GM21447 (cell line): ENCODE measurements at regions not wholly inside any gene's neighbourhood (a gene's known extent, or its start where the extent isn't known, plus 50 kb on each side); places are given as distances from the start of the nearest gene placed in this dataset.

ENCODE experiments used
- ATAC-seq: cut with Tn5 transposase; IDR thresholded peaks from one replicate; pipeline ENCODE4 v1.9.1; 2021; ENCODE audit not compliant: unreplicated experiment

DNA sequence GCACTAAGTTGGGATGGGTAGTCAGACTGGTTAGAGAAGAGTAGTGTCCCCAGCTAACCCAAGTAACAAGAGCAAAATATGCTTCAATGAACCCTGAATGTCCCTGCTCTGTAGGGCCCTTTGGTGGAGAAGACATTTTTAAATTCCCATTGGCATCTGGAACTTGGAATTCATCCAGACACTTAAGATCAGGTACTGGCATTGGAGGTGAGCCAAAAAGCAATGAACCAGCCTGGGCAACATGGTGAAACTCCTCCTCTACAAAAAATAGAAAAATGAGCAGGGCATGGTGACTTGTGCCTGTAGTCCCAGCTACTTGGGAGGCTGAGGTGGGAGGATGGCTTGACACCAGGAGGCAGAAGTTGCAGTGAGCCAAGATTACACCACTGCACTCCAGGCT is 58.9 kb upstream of the ZNF618 start:
- ATAC-seq, result no peak

DNA sequence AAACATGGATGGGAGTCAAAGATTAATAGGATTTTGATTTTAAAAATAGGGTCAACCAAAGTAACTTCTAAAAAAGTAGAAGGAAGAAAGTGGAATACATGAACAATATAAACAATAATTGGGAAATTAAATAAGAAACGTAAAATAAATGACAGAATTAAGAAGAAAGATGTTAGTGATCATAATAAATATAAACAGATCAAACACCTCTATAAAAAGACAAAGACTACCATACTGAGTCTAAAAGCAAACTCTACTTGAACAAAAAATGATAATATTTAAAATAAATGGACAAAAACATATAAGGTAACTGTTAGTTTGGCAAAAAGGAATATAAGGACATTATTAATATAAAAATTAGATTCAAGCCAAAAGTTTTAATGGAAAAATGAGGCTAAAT is 57.7 kb upstream of the ZNF618 start:
- no peak for ATAC-seq

DNA sequence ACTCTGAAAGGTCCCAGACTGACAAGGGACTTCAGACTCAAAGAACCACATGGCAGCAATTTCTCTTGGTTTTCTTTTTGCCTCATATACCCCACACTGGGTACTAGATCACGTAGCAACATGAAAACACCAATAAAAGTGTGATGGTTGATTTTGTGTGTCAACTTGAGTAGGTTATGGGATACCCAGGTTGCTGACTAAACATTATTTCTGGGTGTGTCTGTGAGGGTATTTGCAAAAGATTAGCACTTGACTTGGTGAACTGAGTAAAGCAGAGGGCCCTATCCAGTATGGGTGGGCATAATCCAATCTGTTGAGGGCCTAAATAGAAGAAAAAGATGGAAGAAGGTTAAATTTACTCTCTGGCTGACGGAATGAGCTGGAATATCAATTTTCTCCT is 53.8 kb upstream of the ZNF618 start:
- no peak for ATAC-seq

DNA sequence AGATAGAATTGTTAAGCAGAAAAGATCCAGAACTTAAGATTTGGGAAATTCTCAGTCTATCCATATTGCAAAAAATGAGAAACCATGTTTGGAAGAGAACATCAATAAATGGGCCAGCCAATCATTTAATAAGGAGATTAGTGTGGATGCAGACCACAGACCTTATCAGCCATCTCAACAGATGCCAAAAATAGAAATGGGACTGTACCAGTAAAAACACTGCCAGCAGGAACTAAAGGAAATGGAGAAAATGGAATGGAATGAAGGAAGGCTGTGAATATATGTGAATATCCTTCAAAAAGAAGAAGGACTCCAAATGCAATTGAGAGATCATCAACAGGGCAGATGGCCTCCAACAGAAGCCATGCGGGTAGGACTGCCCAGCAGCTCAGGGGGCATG is 52.7 kb upstream of the ZNF618 start:
- no peak for ATAC-seq
